ENCODE measurements at regions not wholly inside any gene's neighbourhood (a gene's known extent, or its start where the extent isn't known, plus 50 kb on each side); places are given as distances from the start of the nearest gene placed in this dataset.
"Not testable (repeated sequence)": the region's sequence is repeated elsewhere in the genome, so short reads cannot be mapped to it uniquely, and the experiment has no call there.

GRCh38 chr1:25019337-25020172 lies 89.5 kb upstream of the RUNX3 start:
- Mint-ChIP-seq H3K27ac (peak overlapping the region in 9 of 10 donors; percentile 92 to 99 (median 97)), H3K36me3 (no peaks in the 10 kb centered on the region), H3K27me3 (no peaks in the 10 kb centered on the region), H3K4me3 (peak overlapping the region in 6 of 10 donors; percentile 7 to 65 (median 50)), H3K4me1 (peaks cover 42 to 76% (median 72%) of the 10 kb centered on the region in 4 donors), H3K9me3 (no peaks in the 10 kb centered on the region)
- DNase-seq (no peak), ATAC-seq (no peak)
- POLR2A ChIA-PET, result interaction anchor here (1.2 to 10.6 kb wide), 5 partner anchors 9 to 52 kb away, joined by 3 to 139 read pairs (median 107); no protein-coding TSS in a partner anchor

GRCh38 chr1:25018943-25019336 lies 88.9 kb upstream of the RUNX3 start:
- DNase-seq (no peak), ATAC-seq (no peak)
- Mint-ChIP-seq H3K36me3 (no peaks in the 10 kb centered on the region), H3K27ac (peak overlapping the region; percentile 44 to 97 (median 81)), H3K9me3 (no peaks in the 10 kb centered on the region), H3K4me3 (peak overlapping the region in 1 of 10 donors; percentile 65), H3K27me3 (no peaks in the 10 kb centered on the region), H3K4me1 (peaks cover 40 to 70% (median 67%) of the 10 kb centered on the region in 4 donors)
- POLR2A ChIA-PET, result no interaction called here

- no peak overlapping the region for H3K4me3 Mint-ChIP-seq
- H3K4me1 Mint-ChIP-seq, result peaks cover 37 to 67% (median 62%) of the 10 kb centered on the region in 4 donors
- ATAC-seq (no peak), DNase-seq (no peak)
- POLR2A ChIA-PET, result interaction anchor here (1.0 to 1.1 kb wide), 3 partner anchors 10 to 89 kb away, joined by 3 to 6 read pairs (median 5); no protein-coding TSS in a partner anchor
- no peaks in the 10 kb centered on the region for H3K27me3 Mint-ChIP-seq
- H3K27ac Mint-ChIP-seq, result peak overlapping the region in 8 of 10 donors; percentile 32 to 89 (median 66)
- H3K36me3 Mint-ChIP-seq, result no peaks in the 10 kb centered on the region
- H3K9me3 Mint-ChIP-seq, result no peaks in the 10 kb centered on the region
These were observed 88.1 kb upstream of the RUNX3 start for GRCh38 chr1:25018110-25018735.

- DNase-seq, result no peak
- POLR2A ChIA-PET, result interaction anchor here (1.0 to 1.2 kb wide), 4 partner anchors 9 to 88 kb away, joined by 3 to 6 read pairs (median 4); no protein-coding TSS in a partner anchor
- peak overlapping the region in 9 of 10 donors; percentile 3 to 89 (median 64) for H3K27ac Mint-ChIP-seq
- ATAC-seq, result peak in 1 of 2 donors; percentile 3
- no peaks in the 10 kb centered on the region for H3K27me3 Mint-ChIP-seq
- peak overlapping the region in 1 of 10 donors; percentile 19 for H3K4me3 Mint-ChIP-seq
- no peaks in the 10 kb centered on the region for H3K36me3 Mint-ChIP-seq
- peaks cover 33 to 67% (median 62%) of the 10 kb centered on the region in 4 donors for H3K4me1 Mint-ChIP-seq
- H3K9me3 Mint-ChIP-seq, result no peaks in the 10 kb centered on the region
These were observed 87.5 kb upstream of the RUNX3 start for GRCh38 chr1:25017436-25018109.

GRCh38 chr1:25012966-25013962 lies 83.2 kb upstream of the RUNX3 start:
- Mint-ChIP-seq H3K4me1 (peaks cover 25 to 68% (median 57%) of the 10 kb centered on the region in 4 donors), H3K9me3 (no peaks in the 10 kb centered on the region), H3K36me3 (no peaks in the 10 kb centered on the region), H3K4me3 (peak overlapping the region in 2 of 10 donors; percentile 4 to 52), H3K27me3 (no peaks in the 10 kb centered on the region), H3K27ac (peak overlapping the region in 7 of 10 donors; percentile 15 to 88 (median 79))
- DNase-seq (no peak), ATAC-seq (no peak)
- POLR2A ChIA-PET, result interaction anchor here (0.5 to 9.2 kb wide), 9 partner anchors 8 to 233 kb away, joined by 3 to 130 read pairs (median 4); no protein-coding TSS in a partner anchor

GRCh38 chr1:25011943-25012638 lies 82.0 kb upstream of the RUNX3 start:
- DNase-seq, result peak in 2 of 10 donors; percentile 45 to 47
- ATAC-seq, result peak; percentile 75 to 89
- Mint-ChIP-seq H3K27ac (peak overlapping the region; percentile 46 to 93 (median 80)), H3K27me3 (no peaks in the 10 kb centered on the region), H3K4me3 (peak overlapping the region in 6 of 10 donors; percentile 40 to 69 (median 55)), H3K4me1 (peaks cover 21 to 68% (median 59%) of the 10 kb centered on the region in 4 donors), H3K9me3 (no peaks in the 10 kb centered on the region), H3K36me3 (no peaks in the 10 kb centered on the region)
- POLR2A ChIA-PET, result interaction anchor here (0.5 to 9.2 kb wide), 9 partner anchors 10 to 82 kb away, joined by 3 to 130 read pairs (median 4); partner anchors contain the start of gene RUNX3

GRCh38 chr1:25011275-25011674 lies 81.2 kb upstream of the RUNX3 start:
- ATAC-seq, result no peak
- Mint-ChIP-seq H3K27ac (peak overlapping the region in 2 of 10 donors; percentile 20 to 81), H3K9me3 (no peaks in the 10 kb centered on the region), H3K27me3 (no peaks in the 10 kb centered on the region), H3K4me3 (no peak overlapping the region), H3K4me1 (peaks cover 29 to 75% (median 67%) of the 10 kb centered on the region in 4 donors), H3K36me3 (no peaks in the 10 kb centered on the region)
- POLR2A ChIA-PET, result interaction anchor here (1.5 to 9.2 kb wide), 7 partner anchors 11 to 81 kb away, joined by 4 to 130 read pairs (median 5); partner anchors contain the start of gene RUNX3
- DNase-seq, result no peak

- Mint-ChIP-seq H3K9me3 (no peaks in the 10 kb centered on the region), H3K27me3 (no peaks in the 10 kb centered on the region), H3K4me3 (peak overlapping the region in 5 of 10 donors; percentile 2 to 39 (median 20)), H3K36me3 (no peaks in the 10 kb centered on the region), H3K4me1 (peaks cover 32 to 90% (median 77%) of the 10 kb centered on the region in 4 donors), H3K27ac (peak overlapping the region in 8 of 10 donors; percentile 4 to 75 (median 46))
- DNase-seq, result no peak
- POLR2A ChIA-PET, result interaction anchor here (0.6 to 9.2 kb wide), 5 partner anchors 8 to 79 kb away, joined by 3 to 130 read pairs (median 5); partner anchors contain the start of gene RUNX3
- peak; percentile 32 to 45 for ATAC-seq
These were observed 79.7 kb upstream of the RUNX3 start for GRCh38 chr1:25009671-25010262.

- peak overlapping the region in 8 of 10 donors; percentile 12 to 79 (median 43) for H3K27ac Mint-ChIP-seq
- ATAC-seq (no peak), DNase-seq (no peak)
- POLR2A ChIA-PET, result interaction anchor here (1.0 to 9.2 kb wide), 7 partner anchors 9 to 76 kb away, joined by 3 to 130 read pairs (median 5); no protein-coding TSS in a partner anchor
- H3K4me1 Mint-ChIP-seq, result peaks cover 38 to 96% (median 88%) of the 10 kb centered on the region in 4 donors
- H3K9me3 Mint-ChIP-seq, result no peaks in the 10 kb centered on the region
- peak overlapping the region in 4 of 10 donors; percentile 38 to 62 (median 50) for H3K4me3 Mint-ChIP-seq
- no peaks in the 10 kb centered on the region for H3K36me3 Mint-ChIP-seq
- no peaks in the 10 kb centered on the region for H3K27me3 Mint-ChIP-seq
These were observed 78.1 kb upstream of the RUNX3 start for GRCh38 chr1:25008192-25008485.

GRCh38 chr1:25007390-25008191 lies 77.5 kb upstream of the RUNX3 start:
- POLR2A ChIA-PET, result interaction anchor here (0.9 to 9.2 kb wide), 13 partner anchors 10 to 79 kb away, joined by 3 to 130 read pairs (median 5); no protein-coding TSS in a partner anchor
- peak in 1 of 2 donors; percentile 36 for ATAC-seq
- Mint-ChIP-seq H3K27ac (peak overlapping the region; percentile 15 to 84 (median 67)), H3K4me1 (peaks cover 42 to 96% (median 86%) of the 10 kb centered on the region in 4 donors), H3K4me3 (peak overlapping the region; percentile 6 to 62 (median 40))
- H3K36me3 Mint-ChIP-seq, H3K9me3 Mint-ChIP-seq, H3K27me3 Mint-ChIP-seq, DNase-seq: not testable (repeated sequence)
